Bronchial epithelial cell (primary cell): ENCODE measurements at regions not wholly inside any gene's neighbourhood (a gene's known extent, or its start where the extent isn't known, plus 50 kb on each side); places are given as distances from the start of the nearest gene placed in this dataset.
A peak's percentile ranks its signal among the peaks of the same experiment; 100 is the strongest.

Source experiments
- DNase-seq: peaks from one replicate; pipeline ENCODE4 v3.0.0-alpha.2; 2010; ENCODE audit warnings: low read depth
- FAIRE-seq: peaks from 2 replicates; lab custom pipeline; 2011; peaks lifted over from hg19 to GRCh38; lab: Jason Lieb, UNC
- H3K27me3 ChIP-seq: 2 replicates; pipeline ENCODE4 v1.5.1; 2011; ENCODE audit warnings: low read length; ENCODE audit not compliant: control insufficient read depth, insufficient read depth
- H3K36me3 ChIP-seq: 2 replicates; pipeline ENCODE4 v1.5.1; 2011; ENCODE audit warnings: low read length; ENCODE audit not compliant: control insufficient read depth, insufficient read depth
- H3K4me3 ChIP-seq: 2 replicates; pipeline ENCODE4 v1.5.1; 2011; ENCODE audit warnings: mild to moderate bottlenecking, low read depth, low read length, control low read depth
- CTCF ChIP-seq: IDR thresholded peaks from 2 replicates; pipeline ENCODE4 v1.5.1; 2011; ENCODE audit warnings: mild to moderate bottlenecking, moderate library complexity, low read length, control low read depth, inconsistent platforms; ENCODE audit not compliant: insufficient read depth, severe bottlenecking

GRCh38 chr4:160129439-160129838 is 1026.6 kb downstream of the RAPGEF2 start:
- no peak for FAIRE-seq

GRCh38 chr4:160136021-160136420 is 1033.1 kb downstream of the RAPGEF2 start:
- DNase-seq (peak; percentile 89), FAIRE-seq (no peak)
- Histone ChIP-seq H3K27me3 (no peaks in the 10 kb centered on the region), H3K36me3 (no peaks in the 10 kb centered on the region), H3K4me3 (no peak overlapping the region)
- TF ChIP-seq CTCF, result no peak

More at GRCh38 chr4:160129439-160129838, 1026.6 kb downstream of the RAPGEF2 start:
- no peaks in the 10 kb centered on the region for H3K27me3 ChIP-seq
- H3K4me3 ChIP-seq, result no peak overlapping the region
- no peak for TF ChIP-seq CTCF
- DNase-seq, result peak; percentile 92
- no peaks in the 10 kb centered on the region for H3K36me3 ChIP-seq

GRCh38 chr4:160141206-160141605 is 1038.3 kb downstream of the RAPGEF2 start:
- FAIRE-seq, result no peak
- no peaks in the 10 kb centered on the region for H3K27me3 ChIP-seq
- H3K36me3 ChIP-seq, result no peaks in the 10 kb centered on the region
- peak; percentile 27 for DNase-seq
- TF ChIP-seq CTCF, result no peak
- no peak overlapping the region for H3K4me3 ChIP-seq

- FAIRE-seq (no peak), DNase-seq (no peak)
- H3K27me3 ChIP-seq, result no peaks in the 10 kb centered on the region
- H3K4me3 ChIP-seq, result no peak overlapping the region
- no peaks in the 10 kb centered on the region for H3K36me3 ChIP-seq
- TF ChIP-seq CTCF, result no peak
These were observed 1039.7 kb downstream of the RAPGEF2 start for GRCh38 chr4:160142579-160142978.

GRCh38 chr4:160143574-160143973 is 1040.7 kb downstream of the RAPGEF2 start:
- TF ChIP-seq CTCF, result no peak
- DNase-seq (peak; percentile 11), FAIRE-seq (no peak)
- Histone ChIP-seq H3K27me3 (no peaks in the 10 kb centered on the region), H3K4me3 (no peak overlapping the region), H3K36me3 (no peaks in the 10 kb centered on the region)

GRCh38 chr4:160159457-160159856 is 1056.6 kb downstream of the RAPGEF2 start:
- DNase-seq (no peak), FAIRE-seq (no peak)
- TF ChIP-seq CTCF, result no peak
- Histone ChIP-seq H3K36me3 (no peaks in the 10 kb centered on the region), H3K27me3 (no peaks in the 10 kb centered on the region), H3K4me3 (no peak overlapping the region)
